ENCODE measurements at regions not wholly inside any gene's neighbourhood (a gene's known extent, or its start where the extent isn't known, plus 50 kb on each side); places are given as distances from the start of the nearest gene placed in this dataset.

GRCh38 chr3:55159016-55159415 is 231.2 kb upstream of the LRTM1 start:
- TF ChIP-seq CTCF (conservative IDR thresholded peaks at IDR 0.05; ENCODE audit: low read depth, low read length) (no peak), EZH2phosphoT487 (IDR thresholded peaks at IDR 0.05; ENCODE audit: borderline replicate concordance, low read length) (no peak), EZH2 (IDR thresholded peaks at IDR 0.05; ENCODE audit: low read length, unreplicated experiment) (no peak)

Data from PC-3 (cell line).